Stimulated activated CD4-positive, alpha-beta T cell treated with anti-CD3 and anti-CD28 coated beads, Interleukin-4, amount 100 ng/mL, for 4 hours (primary cell): ENCODE measurements at regions not wholly inside any gene's neighbourhood (a gene's known extent, or its start where the extent isn't known, plus 50 kb on each side); places are given as distances from the start of the nearest gene placed in this dataset.

ENCODE experiments used
- DNase-seq, 2 experiments: peaks; one replicate each; pipeline ENCODE4 v3.0.0-alpha.2; 2020

DNA sequence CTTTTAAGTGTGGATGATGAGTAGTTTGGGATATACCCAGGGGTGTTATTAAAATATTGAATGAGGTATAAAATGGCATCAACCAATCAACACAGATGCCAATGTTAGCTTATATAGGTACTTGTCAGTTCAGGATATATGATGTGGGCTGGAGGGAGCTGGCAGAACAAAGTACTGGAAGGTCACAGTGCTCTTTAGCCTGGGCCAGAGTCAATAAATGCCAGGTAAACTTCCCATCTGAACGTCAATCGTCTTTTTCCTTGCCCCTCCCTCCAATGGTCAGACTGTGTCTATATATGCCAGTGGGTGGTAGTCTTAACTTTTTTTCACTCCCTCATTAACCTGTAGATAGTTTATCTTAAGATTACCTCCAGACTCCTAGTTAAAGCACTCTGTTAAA lies 140.8 kb upstream of the RBMS1 start:
- no peak for DNase-seq

DNA sequence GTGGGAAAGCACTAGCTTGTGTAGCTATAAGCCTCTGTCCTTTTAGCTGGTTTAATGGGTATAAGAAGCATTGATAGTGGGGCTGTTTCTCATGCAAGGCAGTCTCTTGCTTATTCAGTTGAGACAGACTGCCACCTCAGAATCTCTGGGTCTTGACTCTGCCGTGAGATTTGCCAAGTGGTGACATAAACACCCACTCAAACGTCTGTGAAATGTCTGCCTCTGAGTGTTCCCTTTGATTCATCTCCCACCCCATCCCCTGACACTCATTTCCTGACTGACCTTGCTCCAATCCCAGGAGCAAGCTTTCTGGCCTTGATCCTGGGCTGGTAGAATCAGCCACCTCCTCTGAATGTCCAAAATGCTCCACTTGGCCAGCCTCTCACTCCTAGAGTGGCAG lies 141.9 kb upstream of the RBMS1 start:
- DNase-seq = no peak

DNA sequence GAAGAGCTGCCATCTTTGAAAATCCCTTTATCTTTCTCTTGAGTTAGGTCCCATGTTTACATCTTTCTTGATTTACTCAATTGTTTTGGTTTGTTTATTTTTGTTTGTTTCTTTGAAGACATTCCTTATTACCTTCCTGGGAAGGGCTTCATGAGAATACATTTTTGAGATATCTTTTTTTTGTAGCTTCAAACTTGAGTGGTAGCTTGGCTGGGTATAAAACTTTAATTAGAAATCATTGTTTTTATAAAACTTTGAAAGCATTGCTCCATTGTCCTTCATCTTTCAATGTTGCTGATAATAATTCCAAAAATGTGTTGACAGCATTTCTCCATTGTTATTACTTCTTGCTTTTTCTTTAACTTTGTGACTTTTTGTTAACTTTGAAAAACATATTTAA lies 145.9 kb upstream of the RBMS1 start:
- DNase-seq = no peak

DNA sequence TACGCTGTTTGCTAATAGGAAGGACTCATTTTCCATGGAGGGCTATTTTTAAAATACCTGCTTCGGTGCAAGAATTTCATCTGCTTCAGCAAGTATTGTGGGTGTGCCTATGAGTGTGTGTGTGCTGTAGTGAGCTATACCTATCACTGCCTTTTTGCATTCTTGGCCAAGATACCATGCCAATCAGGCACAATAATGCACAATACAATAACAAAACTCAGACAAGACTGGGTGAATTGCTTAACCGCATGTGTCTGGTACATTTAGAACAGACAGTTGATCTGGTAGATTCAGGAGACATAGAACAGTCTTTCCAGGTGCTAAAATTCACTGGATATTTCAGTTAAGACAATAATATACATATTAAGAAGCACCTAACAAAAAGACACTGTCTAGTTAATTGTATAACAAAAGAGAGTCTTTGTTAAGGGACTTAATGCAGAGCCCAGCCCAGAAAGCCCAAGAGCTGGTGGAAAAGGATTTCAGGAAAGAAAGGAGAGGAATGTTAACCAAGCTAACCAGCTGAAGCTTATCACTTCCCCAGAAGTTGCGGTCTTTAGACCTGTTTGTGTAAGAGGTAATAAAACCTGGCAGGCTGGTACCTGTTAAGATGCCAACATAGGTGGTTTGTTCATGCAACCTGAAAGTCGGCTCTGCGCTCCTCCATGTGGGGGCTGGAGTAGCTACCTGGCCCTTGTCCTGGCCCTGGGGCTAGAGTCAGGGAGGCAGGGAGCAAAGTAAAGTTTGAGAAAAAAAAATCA lies 153.3 kb upstream of the RBMS1 start:
- no peak for DNase-seq

DNA sequence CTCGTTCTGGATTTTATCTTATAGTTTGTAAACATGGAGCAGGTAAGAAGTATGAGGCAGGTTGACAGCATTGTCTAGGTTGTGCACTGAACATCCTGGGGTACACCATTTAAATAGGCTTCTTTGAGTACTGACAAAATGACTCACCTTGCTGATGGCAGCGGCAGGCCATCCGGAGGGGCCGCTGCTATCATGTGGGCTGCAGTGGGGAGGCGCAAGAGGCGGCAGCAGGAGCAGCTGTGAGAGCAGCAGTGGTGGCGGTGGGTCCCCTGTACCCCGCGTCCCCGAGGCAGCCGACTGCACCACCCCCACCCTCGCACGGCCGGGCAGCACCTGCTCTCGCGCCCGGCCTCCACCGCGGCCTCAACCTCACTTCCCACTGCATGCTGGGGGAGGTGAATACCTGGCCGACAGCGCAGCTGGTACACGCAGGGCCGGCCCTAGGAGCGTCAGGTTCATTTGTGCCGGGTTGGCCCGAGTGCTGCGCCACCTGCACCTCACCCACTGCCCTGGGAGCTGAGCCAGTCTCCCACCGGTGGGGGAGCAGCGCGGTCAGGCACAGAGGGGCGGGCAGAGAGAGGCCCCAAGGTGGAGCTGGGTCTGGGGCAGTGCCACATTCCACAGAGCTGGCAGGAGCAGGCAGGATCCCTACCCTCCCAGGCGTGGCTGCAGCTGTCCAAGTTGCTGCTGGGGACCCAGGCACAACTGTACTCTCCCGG lies 154.5 kb upstream of the RBMS1 start:
- no peak for DNase-seq

DNA sequence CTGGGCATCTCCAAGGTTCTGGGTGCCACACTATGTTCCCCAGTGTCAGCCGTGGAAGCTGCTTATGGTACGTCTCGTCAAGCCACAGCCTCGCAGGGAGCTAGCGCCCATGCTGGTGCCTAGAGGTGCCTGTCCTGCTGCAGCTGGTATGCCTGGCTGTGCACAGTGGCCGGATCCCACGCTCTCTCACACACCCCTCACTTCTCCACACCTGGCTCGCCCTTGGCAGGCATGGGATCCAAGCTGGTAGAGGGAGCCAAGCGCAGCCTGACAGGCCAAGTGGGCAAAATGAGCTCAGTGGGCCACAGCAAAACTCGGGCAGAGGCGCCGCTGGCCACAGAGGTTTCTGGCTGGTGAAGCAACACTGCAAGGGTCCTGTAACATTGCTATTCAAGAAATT lies 156.1 kb upstream of the RBMS1 start:
- no peak for DNase-seq

DNA sequence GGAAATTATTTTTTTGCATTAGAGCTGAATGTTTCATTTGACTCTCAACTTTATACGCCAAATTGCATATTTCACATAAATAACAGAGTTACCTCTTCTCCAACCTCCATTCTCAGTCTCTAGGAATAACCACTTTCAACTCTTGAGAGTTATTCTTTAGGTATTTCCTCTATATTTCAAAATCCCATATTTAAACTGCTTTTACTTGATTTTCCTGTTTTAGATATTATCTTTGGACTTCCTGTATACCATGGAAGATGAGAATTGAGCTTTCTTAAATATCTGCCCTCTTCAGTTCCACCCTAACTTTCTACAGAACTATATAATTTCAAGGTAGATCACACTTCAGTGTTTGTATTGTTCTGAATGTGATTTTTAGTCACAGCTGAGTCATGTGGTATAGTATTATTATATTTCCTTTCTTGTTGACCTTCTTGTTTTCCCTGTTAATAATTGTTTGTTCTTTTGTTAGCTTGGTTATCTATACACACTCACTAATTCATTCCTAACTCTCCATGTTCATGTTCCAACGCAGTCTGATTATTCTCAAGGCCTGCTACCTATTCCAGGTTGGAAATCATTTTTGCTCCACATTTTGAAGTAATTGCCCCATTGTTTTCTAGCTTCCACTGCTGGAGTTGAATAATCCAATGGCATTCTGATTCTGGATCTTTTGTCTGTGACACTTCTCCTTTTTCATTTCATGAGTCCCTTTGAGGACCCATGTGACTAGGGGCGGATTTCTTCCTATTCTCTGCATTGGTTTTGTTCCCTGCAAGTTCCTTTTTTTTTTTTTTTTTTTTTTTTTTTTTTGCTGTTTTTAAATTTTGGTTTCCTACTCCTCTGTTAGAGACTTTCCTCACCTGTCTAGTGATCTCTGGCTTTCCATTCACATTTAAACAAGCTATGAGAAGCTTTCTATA lies 156.8 kb upstream of the RBMS1 start:
- DNase-seq = no peak

DNA sequence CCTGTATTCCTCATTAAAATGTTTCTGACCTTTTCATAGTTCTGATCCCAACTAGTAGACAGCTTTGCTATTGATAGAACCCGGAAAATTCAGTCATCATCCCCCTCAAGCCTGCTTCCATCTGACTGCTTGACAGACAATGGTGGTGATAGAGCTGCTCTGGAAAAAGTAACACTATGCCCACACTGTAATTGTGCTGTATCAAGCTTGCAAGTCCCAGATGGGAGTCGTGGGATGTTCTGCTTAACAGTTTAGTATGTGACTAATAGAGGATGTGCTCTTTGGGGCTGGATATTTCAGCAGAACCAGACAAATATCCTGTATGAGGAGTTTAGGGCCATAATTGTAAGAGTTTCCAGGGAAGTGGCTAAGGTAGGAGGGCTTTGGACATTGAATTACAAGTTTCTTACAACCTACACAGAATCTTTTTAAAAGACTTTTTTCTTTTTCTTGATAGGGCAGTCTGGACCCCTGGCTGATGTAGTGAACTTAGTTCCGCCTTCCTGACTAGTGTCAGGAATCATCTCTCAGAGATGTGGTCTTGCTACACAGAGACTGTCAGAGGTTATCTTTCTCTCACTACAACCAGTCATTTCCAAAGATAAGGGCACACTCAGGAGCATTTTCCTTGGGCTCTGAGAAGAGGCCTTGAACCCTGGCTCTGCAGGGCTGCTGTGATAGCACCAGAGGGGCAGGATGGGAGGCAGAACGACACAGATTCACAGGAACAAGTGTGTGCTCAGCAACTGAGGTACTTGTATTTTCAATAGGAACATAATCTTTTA lies 158.0 kb upstream of the RBMS1 start:
- DNase-seq = no peak

DNA sequence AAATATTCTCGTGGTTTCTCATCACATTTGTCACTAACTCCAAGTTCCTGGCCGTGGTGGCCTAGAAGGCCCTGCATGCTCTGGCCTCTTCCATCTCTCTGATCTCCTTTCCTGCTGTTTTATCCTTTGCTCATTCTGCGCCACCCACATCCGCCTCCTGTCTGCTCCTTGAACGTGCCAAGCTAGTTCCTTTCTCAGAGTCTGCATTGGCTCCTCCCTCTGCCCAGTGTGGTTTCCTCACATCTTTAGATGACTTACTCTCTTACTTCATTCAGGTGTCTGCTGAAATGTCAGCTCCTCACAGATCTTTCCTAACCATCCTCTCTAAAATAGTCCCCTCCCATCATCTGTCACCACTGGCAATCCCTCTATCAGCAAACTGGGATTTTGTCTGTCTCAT lies 158.6 kb upstream of the RBMS1 start:
- peak; percentile 25 to 59 for DNase-seq

DNA sequence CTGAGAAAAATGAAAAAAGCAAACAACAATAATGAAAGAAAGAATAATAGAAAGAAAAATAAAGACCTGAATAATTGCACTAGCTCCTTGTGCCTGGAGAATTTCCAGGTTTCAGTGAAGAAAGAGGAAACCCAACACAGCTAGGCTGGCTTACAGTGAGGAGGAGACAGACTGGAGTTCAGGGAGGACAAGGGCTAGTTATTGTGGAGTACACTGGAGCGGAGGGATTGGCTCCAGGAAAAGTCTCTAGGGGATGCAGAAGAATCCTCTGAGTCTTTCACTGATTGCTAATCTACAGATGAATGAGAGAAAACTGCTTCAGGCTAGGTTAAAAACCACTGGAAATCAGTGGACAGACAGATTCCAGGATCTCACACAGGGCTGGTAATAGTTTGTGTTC lies 163.6 kb upstream of the RBMS1 start:
- DNase-seq = no peak

DNA sequence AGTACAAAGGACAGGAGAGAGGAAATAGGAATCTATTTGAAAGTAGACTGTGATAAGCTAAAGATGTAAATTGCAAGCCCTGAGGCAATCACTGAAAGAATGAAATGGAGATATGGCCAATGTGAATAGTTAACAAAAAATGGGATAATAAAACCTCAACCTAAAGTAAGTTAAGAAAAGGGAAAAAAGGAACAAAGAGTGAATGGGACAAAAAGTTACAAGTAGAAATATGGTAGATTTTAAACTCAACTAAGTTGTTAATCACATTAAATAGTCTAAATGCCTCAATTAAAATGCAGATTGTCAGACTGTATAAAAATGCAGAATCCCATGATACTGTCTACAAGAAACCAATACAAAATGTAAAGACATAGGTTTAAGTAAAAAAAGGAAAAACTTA lies 165.2 kb upstream of the RBMS1 start:
- DNase-seq = no peak

DNA sequence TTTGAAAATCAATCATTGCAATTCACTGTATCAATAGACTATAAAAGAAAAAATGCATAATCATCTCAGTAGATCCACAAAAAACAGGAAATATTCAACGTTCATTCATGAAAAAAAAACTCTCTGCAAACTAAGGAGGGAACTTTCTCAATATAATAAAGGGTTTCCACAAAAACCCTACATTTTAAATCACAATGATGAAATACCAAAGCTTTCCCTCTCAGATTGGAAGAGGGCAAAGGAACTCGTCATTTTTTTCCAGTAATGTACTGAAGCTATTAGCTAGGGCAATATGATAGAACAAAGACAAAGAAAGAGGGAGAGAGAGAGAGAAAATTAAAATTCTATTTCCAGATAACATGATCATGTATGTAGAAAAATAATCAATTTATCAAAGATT lies 167.1 kb upstream of the RBMS1 start:
- DNase-seq = no peak

DNA sequence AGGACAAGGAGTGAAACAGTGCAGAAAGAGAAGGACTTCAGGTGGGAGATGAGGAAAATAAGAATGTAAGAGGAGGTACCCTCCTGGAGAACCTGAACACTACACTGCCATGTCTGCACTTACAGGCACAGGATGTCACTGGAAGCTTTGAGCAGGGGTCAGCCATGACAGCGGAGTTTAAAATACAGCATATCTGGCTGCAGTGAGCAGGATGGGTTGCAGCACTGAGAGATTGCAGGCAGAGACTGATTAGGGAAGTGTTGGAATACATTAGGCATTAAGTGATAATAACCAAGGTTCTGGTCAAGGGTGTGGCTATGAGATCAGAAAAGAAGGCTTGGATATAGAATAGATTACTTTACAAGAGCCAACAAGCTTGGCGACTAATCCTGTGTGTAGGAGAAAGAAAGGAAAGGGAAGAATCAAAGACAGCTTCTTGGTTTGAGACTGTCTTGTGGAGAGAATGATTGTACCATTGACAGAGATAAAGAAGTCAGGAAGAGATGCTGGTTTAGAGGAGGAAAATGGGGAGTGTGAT lies 171.1 kb upstream of the RBMS1 start:
- no peak for DNase-seq

DNA sequence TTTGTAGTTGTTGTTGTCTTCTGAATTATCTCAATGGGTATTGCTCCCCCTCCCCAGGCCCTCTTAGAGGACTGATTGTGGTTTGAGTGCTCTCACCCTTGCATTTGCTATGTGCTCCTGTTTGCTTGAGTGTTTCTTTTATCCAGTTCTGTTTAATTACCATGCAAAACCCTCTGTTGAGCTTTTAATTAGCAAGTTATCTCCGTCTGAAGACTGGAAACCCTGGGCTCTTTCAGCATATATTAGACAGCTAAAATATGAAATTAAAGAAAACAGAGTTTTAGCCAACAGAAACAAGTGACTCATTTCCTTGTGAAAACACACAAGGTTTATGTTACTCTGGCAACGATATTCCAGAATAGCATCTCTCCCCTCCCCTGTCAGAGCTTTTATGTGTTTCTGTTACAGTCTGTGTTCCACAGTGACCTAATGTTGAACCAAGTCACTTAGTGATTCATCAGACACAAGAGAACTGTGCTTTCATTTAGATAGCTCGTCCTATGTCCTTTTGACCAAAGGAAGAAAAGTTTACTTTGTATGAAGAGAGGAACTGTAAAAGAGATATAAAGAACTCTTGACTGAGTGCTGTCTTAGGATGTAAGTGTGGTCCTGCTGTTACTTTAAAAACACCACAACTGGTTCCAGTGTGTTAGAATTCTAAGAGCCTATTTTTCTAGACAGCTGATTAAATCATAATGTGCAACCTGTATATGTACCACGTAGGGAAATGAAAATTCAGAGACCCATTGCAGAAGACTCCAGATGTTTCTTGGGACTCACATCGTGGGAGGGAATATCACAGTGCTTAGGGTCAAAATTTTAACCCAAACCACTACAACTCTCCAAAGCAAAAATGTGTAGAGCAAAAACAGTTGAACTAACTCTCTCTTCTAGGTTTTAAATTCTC lies 172.8 kb upstream of the RBMS1 start:
- no peak for DNase-seq

DNA sequence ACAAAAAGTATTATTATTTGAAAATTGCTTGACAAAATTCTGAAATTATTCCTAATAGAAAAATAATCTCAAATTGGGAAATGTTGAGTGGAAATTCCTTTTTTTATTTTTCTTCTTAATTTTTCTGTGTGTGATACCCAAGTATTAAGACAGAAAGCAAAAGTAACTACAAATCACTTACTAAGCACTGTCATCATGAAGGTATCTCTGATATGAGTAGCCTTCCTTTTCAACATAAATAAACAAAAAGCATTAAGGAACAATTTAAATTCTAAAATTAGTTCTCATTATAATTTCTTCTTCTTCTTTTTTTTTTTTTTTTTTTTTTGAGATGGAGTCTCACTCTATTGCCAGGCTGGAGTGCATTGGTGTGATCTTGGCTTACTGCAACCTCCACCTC lies 174.2 kb upstream of the RBMS1 start:
- DNase-seq = no peak

DNA sequence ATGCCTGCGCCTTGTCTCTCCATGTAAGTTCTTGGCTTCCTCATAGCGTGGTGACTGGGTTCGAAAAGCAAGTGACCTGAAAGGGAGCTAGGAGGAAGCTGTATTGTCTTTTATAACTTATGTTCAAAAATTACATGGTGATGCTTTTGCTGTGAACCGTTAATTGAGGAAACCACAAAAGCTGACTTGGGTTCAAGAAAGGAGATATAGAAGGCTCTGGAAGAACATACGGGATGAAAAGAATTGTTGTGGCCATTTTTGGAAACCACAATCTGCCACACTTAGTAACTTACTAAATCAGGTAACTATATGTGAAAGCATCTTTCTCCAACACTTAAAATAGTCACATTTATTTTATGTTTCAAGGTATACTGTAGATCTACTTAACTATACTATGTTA lies 177.0 kb upstream of the RBMS1 start:
- no peak for DNase-seq

DNA sequence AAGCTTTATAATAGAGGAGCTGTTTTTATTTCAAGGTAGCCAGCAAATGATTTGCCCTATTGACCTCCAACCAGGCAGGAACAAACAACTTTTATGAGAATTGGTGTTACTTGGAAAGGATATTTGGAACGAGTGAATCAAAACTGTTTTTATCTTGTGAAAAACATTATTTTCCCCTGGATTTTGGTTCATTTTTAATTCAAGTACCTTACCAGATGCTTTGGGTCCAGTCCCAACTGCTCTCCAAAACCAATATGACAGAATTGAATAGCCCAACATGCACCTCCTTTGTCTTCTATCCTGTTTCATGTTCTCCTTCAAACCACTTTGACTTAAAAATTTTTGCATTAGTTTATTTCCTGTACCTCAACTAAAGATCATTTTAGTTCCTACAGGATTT lies 178.6 kb upstream of the RBMS1 start:
- DNase-seq = no peak

DNA sequence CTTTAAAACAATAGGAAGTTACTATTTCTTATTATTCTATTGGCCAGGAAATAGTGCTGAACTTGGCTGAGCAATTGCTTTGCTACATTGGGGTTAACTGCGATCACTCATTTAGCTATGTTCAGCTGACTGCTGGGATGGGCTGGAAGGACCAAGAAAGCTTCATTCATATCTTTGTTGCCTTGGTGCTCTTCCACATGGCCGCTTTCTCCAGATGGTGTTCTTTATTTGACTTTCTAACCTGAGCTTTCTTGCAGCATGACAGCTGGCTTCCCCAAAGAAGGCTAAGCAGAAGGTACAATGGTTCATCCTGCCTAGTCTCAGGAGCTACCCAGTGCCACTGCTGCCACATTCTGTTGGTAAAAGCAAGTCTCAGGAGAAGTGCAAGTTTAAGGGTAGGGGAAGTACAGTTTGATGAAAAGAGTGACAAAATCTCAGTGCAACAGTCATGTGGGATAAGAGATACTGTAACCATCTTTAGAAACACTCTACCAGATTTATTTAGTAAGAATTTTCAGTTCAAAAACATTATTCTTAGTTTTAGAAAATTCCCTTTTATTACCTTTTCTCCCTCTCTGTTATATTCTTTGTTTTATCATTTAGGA lies 180.6 kb upstream of the RBMS1 start:
- no peak for DNase-seq

DNA sequence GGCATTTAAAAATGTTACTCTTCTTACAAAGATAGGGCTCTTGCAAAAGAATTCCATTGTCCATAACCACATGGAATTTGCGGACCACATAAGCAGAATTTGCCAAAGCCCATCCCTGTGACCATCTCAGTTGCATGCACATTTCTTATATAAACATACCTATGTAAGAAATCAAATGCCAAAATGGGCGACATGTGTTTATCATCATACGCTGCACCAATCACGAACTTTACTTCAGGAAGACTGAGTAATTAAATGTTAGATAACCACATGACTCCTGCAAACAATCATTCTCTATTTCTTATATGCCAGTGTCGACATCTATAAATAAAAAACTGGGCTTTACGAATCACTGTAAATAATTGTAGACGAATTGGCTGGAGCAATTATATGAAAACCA lies 186.1 kb upstream of the RBMS1 start:
- DNase-seq = no peak

DNA sequence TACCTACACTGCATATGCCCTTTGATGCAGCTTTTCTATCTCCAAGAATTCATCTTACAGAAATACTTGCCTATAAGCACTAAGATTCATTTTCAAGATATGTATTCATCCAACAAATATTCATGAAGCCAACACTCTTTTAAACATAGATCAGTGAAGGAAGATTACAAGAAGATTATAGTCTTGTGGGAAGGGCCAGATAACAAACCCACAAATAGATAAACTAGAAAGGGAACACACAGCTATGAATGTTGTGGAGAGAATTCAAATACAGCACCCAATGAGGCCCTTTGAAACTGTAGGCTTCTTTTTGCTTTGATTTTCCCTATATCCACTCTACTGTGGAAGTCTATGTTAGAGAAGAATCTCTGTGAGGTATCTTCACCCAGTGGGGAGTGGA lies 186.7 kb upstream of the RBMS1 start:
- DNase-seq = no peak

DNA sequence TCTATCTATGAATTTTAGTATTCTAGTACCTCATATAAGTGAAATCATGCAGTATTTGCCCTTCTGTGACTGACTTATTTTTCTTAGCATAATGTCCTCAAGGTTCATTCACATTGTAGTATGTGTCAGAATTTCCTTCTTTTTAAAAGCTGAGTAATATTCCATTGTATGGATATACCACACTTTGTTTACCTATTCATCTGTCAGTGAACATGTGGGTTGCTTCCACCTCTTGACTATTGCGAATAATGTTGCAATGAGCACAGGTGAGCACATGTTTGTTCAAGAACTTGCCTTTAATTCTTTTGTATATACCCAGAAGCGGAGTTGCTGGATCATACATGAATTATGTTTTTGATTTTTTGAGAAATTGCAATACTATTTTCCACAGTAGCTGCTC lies 187.4 kb upstream of the RBMS1 start:
- no peak for DNase-seq
